DND-41 (cell line): ENCODE measurements at regions not wholly inside any gene's neighbourhood (a gene's known extent, or its start where the extent isn't known, plus 50 kb on each side); places are given as distances from the start of the nearest gene placed in this dataset.

Experiments used
- ATAC-seq: fragments of 200-7000 bp; cut with Tn5 transposase; 3 replicates; pipeline ENCODE4 v1.9.1; 2021; ENCODE audit warnings: low read depth; ENCODE audit not compliant: insufficient read depth
- DNase-seq: peaks from one replicate; pipeline ENCODE4 v3.0.0-alpha.2; 2020
- H2AFZ ChIP-seq: 2 replicates; pipeline ENCODE4 v1.6.0; 2012; ENCODE audit warnings: low read depth, low read length
- H3K27ac ChIP-seq: 2 replicates; pipeline ENCODE4 v1.5.1; 2012; ENCODE audit warnings: low read length, inconsistent platforms
- H3K27me3 ChIP-seq: fragments of 200-600 bp; sonication (generic); 2 replicates; pipeline ENCODE4 v1.6.0; 2012; ENCODE audit warnings: low read length, mild to moderate bottlenecking, inconsistent platforms; ENCODE audit not compliant: insufficient read depth, poor library complexity
- H3K36me3 ChIP-seq: 2 replicates; pipeline ENCODE4 v1.5.1; 2012; ENCODE audit warnings: low read length, inconsistent platforms; ENCODE audit not compliant: insufficient read depth
- H3K4me1 ChIP-seq: 2 replicates; pipeline ENCODE4 v1.5.1; 2012; ENCODE audit warnings: mild to moderate bottlenecking, low read length; ENCODE audit not compliant: insufficient read depth
- H3K4me2 ChIP-seq: 2 replicates; pipeline ENCODE4 v1.6.0; 2012; ENCODE audit warnings: mild to moderate bottlenecking, moderate library complexity, low read length, inconsistent platforms; ENCODE audit not compliant: insufficient read depth
- H3K4me3 ChIP-seq, 2 experiments: fragments of 200-600 bp in 1 of 2; shearing (Covaris generic) in 1 of 2; 2 replicates each; pipeline ENCODE4 v1.5.1; 2012 to 2016; ENCODE audit warnings: inconsistent platforms in 2 of 2, low read length in 2 of 2, mild to moderate bottlenecking in 2 of 2, low read depth in 1 of 2, moderate library complexity in 1 of 2
- H3K79me2 ChIP-seq: 2 replicates; pipeline ENCODE4 v1.6.0; 2012; ENCODE audit warnings: low read length, inconsistent platforms; ENCODE audit not compliant: insufficient read depth
- H3K9ac ChIP-seq: 2 replicates; pipeline ENCODE4 v1.6.0; 2012; ENCODE audit warnings: low read depth, mild to moderate bottlenecking, inconsistent platforms, low read length, moderate library complexity
- H3K9me3 ChIP-seq: 2 replicates; pipeline ENCODE4 v1.5.1; 2012; ENCODE audit warnings: low read length, moderate library complexity, mild to moderate bottlenecking, inconsistent platforms; ENCODE audit not compliant: insufficient read depth, severe bottlenecking
- H4K20me1 ChIP-seq: 2 replicates; pipeline ENCODE4 v1.6.0; 2012; ENCODE audit warnings: low read length; ENCODE audit not compliant: insufficient read depth
- CTCF ChIP-seq: IDR thresholded peaks from 2 replicates; pipeline ENCODE4 v1.5.1; 2012; ENCODE audit warnings: borderline replicate concordance, low read length, moderate library complexity, mild to moderate bottlenecking; ENCODE audit not compliant: poor library complexity, severe bottlenecking; ENCODE audit errors: extremely low read depth
- EZH2 ChIP-seq: IDR thresholded peaks from 3 replicates; pipeline ENCODE4 v1.6.1; 2012; ENCODE audit warnings: borderline replicate concordance, low read depth, mild to moderate bottlenecking, moderate library complexity, low read length, inconsistent platforms; ENCODE audit not compliant: severe bottlenecking

GRCh38 chr13:24002206-24002815 is 105.0 kb upstream of the C1QTNF9B start:
- no peak for DNase-seq
- Histone ChIP-seq H3K4me3 (no peak overlapping the region), H3K36me3 (no peaks in the 10 kb centered on the region), H3K4me1 (no peaks in the 10 kb centered on the region), H3K4me2 (no peak overlapping the region), H4K20me1 (no peaks in the 10 kb centered on the region), H3K79me2 (no peaks in the 10 kb centered on the region), H3K27me3 (peaks cover 8% of the 10 kb centered on the region), H3K9me3 (no peaks in the 10 kb centered on the region), H3K9ac (no peak overlapping the region), H3K27ac (no peak overlapping the region), H2AFZ (no peak overlapping the region)
- ATAC-seq, result no peak
- TF ChIP-seq EZH2 (no peak), CTCF (no peak)

DNA sequence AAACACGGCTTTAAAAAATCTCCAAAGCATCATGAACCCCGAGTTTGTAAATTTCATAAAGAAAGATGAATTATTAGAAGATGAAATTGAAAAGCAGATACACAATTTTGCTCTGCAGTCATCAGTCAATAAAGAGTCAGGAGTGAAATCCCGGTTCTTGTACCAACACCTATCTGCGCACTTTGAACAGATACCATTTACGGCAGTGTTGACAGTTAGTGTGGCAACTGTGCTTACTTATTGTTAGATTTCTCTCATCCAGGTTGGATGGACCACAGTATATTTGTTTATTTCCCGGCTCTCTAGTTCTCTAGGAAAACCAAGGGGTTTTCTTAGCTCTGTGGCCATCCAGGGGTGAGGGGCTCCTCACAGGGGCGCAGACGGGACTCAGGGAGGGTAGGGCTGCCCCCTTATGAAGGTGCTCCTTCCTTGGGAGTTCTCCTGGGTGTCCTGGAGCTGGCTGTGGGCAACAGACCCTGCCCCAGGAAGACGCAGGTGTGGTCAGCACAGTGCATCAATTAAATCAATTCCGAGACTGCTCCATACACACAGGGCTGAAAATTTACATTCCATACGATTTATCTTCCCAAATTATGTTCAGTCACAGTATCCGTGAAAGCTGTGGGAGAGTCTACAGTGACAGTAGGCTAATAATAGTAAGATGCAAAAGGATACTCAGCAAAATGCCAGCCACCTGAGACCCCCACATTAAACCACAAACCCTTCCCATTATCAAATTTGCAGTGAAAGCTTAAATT is 107.0 kb upstream of the C1QTNF9B start:
- Histone ChIP-seq H3K9ac (no peak overlapping the region), H3K27me3 (peaks cover 8% of the 10 kb centered on the region), H3K4me3 (no peak overlapping the region), H3K4me1 (no peaks in the 10 kb centered on the region), H4K20me1 (no peaks in the 10 kb centered on the region), H3K36me3 (no peaks in the 10 kb centered on the region), H3K9me3 (no peaks in the 10 kb centered on the region), H3K4me2 (no peak overlapping the region), H2AFZ (no peak overlapping the region), H3K27ac (no peak overlapping the region), H3K79me2 (no peaks in the 10 kb centered on the region)
- no peak for ATAC-seq
- DNase-seq, result no peak
- TF ChIP-seq CTCF (no peak), EZH2 (no peak)

GRCh38 chr13:24004971-24005370 is 107.7 kb upstream of the C1QTNF9B start:
- Histone ChIP-seq H3K9ac (no peak overlapping the region), H2AFZ (no peak overlapping the region), H4K20me1 (no peaks in the 10 kb centered on the region), H3K4me2 (no peak overlapping the region), H3K4me3 (no peak overlapping the region), H3K36me3 (no peaks in the 10 kb centered on the region), H3K27me3 (peaks cover 8% of the 10 kb centered on the region), H3K9me3 (no peaks in the 10 kb centered on the region), H3K27ac (no peak overlapping the region), H3K79me2 (no peaks in the 10 kb centered on the region), H3K4me1 (no peaks in the 10 kb centered on the region)
- TF ChIP-seq EZH2 (no peak), CTCF (no peak)
- no peak for ATAC-seq
- DNase-seq, result no peak
